ENCODE measurements at regions not wholly inside any gene's neighbourhood (a gene's known extent, or its start where the extent isn't known, plus 50 kb on each side); places are given as distances from the start of the nearest gene placed in this dataset.
"Not testable (repeated sequence)": the region's sequence is repeated elsewhere in the genome, so short reads cannot be mapped to it uniquely, and the experiment has no call there.

DNA sequence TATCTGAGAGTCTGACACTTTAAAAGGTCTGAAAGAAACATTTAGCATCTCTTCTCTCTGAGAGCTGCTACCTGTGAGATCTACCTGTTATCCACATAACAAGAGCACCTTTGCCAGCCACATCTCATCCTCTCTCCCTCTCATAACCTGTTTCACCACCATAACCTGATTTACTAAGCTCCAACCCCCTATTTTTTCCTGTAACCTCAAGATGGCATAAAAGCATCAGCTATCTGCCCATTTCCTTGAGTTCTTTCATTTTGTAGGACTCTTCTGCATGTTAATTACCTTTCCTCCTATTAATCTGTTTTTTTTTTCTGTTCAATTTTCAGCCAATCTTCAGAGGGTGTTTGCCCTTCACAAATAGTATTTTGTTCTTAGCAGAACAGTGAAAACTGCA lies 136.5 kb upstream of the KCNK1 start:
- DNase-seq: no peak

DNA sequence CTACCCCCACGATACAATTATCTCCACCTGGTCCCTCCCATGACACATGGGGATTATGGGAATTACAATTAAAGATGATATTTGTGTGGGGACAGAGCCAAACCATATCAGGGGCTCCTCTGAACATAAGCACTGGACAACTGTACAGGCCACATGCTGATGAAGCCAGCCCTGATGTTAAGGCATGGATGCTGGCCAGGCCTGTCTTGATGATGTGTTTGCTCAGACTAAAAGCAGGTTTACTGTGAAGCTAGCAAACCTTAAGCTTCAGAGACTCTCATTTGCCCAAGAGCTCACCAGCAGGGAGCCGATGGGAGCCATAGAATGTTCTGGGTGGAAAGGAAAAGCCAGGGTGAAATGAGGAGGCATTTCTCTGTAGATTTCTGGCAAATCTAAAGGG lies 135.3 kb upstream of the KCNK1 start:
- DNase-seq: no peak

DNA sequence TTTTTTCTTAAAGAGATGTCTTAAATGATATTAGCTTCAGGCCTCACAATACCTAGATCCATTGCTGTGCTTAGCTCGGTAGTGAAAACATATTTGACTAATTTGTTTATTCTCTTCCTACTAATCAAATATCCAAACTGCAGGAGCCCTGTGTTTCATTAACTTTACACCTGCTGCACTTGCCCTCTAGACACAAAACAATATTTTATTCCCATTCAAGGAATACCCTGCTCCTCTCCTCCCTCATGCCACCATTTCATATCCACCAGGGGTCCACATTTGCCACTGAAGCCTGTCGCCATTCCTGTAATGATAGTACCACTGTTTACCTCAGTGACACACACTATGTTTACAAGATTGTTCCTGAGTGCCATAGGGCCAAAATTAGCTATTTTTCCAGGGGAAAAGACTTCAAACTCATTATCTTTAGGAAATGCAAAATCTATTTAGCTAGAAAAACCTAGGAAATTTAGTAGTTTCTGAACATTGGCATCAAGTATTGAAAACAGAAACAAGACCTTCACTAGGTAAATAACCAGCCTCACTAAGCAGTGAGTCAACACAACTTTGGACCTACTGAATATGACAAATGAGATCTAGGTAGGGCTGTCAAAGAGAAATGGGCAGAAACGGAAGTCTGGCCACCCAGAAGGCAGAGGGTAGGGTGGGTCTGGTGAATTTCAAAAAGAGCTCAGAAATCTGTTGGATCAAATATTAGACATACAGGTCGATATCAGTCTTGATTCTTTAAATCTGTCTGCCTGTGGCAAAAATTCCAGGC lies 134.6 kb upstream of the KCNK1 start:
- DNase-seq: no peak

GRCh38 chr1:233480198-233480597 lies 133.7 kb upstream of the KCNK1 start:
- DNase-seq: no peak

- no peak for DNase-seq
Observed at GRCh38 chr1:233482388-233482787, 131.5 kb upstream of the KCNK1 start.

- DNase-seq: no peak
Observed at GRCh38 chr1:233485385-233485784, 128.5 kb upstream of the KCNK1 start.

DNA sequence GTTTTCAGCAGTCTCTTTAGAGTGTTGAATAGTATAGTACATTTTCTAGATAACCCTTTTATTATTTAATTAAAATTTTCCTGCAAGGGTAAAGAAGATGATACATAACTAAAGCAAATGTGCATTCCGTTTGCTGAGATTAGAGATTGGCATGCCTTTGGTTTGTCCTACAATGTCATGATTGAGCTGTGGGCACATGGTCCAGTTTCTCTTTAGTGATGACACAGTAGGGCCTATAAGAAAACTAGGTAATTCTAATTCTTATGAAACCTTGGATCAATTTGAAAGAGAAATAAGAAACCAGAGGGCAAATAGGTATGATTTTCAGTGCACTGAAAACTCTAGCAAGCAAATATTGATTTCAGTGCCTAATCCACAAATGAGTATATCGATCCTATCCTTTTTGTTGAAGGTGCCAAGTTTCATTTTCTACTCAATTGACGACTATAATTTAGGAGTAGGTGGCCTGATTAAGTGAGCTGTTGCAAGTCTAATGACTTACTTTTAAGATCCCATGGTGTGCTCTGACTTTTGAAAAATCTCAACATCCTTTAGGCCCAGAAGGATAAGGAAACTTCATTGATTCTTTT lies 128.0 kb upstream of the KCNK1 start:
- no peak for DNase-seq

DNA sequence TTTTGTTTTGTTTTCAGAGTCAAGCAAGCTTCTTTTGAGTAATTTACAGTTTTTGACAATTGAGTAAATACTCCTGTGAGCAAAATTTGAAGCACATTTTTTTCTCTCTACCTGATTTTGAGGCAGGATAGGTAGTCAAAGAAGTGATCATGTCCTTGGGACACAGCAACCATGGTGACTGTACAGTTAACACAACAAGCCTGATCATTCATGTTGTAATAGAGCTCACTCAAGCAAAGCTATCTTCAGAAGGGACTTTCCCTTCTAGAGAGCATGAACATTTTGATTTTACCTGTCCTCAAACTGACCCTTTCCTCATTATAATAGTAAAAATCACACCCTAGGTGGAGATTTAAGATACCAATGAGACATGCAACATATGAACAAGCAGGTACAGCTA lies 126.5 kb upstream of the KCNK1 start:
- DNase-seq: no peak

DNA sequence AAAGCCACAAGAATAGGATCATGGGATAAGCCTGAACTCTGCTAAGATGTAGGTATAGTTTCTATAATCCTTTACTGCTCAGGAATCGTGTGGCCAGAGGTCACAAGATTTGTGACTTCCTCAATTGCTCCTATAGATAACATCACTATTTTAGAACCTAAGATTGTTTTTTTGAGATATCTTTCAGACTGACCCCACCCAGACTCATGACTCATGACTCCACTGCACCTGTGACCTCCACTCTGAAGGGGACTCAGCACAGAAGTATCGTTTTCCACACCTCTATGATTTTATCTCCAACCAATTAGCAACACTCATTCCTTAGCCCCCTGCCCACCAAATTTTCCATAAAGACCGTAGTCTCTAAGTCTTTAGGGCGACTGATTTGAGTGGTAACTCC lies 124.5 kb upstream of the KCNK1 start:
- DNase-seq: no peak

DNA sequence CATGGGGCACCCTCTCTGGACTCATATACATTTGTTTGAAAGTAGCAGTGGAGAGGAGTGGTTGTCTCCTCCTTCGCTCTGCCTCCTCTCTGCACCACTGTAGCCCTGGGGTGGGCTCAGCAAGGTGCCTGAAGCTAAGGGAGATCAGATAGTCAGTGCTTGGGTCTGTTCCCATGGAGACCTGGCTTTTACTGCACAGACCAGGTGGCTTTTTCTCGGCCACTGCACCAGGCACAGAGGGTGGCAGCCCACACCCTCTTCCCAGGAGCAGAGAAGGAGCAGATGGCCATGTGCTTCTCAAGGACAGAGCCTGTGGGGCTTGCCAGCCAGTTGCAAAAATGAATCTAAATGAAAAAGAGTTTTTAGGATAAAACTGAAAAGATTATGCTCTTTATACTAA lies 123.4 kb upstream of the KCNK1 start:
- DNase-seq: no peak

- no peak for DNase-seq
Observed at GRCh38 chr1:233491953-233492620, 121.8 kb upstream of the KCNK1 start.

GRCh38 chr1:233496993-233497392 lies 116.9 kb upstream of the KCNK1 start:
- DNase-seq: no peak

- no peak for DNase-seq
Observed at GRCh38 chr1:233497679-233498078, 116.2 kb upstream of the KCNK1 start.

GRCh38 chr1:233500106-233500505 lies 113.8 kb upstream of the KCNK1 start:
- no peak for DNase-seq

- no peak for DNase-seq
Observed at GRCh38 chr1:233503366-233503954, 110.4 kb upstream of the KCNK1 start.

- DNase-seq: no peak
Observed at GRCh38 chr1:233505130-233505529, 108.8 kb upstream of the KCNK1 start.

DNA sequence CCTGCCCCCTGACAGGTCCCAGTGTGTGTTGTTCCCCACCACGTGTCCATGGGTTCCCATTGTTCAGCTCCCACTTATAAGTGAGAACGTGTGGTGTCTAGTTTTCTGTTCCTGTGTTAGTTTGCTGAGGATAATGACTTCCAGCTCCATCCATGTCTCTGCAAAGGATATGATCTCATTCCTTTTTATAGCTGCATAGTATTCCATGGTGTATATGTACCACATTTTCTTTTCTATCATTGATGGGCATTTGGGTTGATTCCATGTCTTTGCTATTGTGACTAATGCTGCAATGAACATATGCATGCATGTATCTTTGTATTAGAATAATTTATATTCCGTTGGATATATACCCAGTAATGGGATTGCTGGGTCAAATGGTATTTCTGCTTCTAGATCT lies 108.0 kb upstream of the KCNK1 start:
- not testable (repeated sequence) for DNase-seq

DNA sequence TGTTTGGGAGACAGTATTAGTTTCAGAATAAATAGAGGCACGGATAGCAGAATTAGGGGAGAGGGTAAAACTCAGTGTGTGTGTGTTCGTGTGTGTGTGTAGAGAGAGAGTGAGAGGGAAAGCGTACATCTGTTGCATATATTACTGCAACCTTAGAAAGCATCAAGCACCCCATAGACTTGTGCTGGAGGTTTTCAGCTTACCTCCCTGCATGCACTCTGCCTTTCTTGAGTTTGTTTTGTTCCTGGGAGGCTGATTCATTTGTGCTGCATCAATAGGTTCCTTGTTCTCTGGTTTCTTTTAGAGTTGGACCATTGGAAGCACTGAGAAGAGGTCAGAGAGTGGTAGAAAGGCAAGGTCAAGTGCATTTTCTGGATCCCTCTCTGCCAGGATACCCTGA lies 104.4 kb upstream of the KCNK1 start:
- DNase-seq: no peak

DNA sequence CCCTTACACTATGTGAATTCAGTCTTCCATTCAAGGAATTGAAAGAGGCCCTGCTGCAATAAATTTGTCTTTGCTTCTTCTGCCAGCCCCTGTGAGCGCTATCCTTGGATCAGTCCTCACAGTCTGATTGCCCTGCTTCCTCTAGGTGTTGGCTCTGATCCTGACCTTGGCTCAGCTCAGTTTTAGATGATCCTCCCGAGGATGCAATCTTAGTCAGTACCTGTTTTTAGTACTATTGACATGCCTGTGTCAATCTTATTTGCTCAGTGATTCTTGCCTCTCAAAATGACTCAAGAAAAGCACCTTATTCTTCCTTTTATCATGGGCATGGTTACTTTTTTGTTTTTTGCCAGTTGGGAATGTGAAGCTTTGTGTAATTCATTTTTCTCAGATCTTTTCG lies 101.4 kb upstream of the KCNK1 start:
- DNase-seq: no peak

- DNase-seq: no peak
Observed at GRCh38 chr1:233513431-233513830, 100.5 kb upstream of the KCNK1 start.

- DNase-seq: no peak
Observed at GRCh38 chr1:233514946-233515391, 98.9 kb upstream of the KCNK1 start.

- DNase-seq: no peak
Observed at GRCh38 chr1:233516732-233517131, 97.2 kb upstream of the KCNK1 start.

GRCh38 chr1:233518344-233518743 lies 95.6 kb upstream of the KCNK1 start:
- peak; percentile 42 to 48 for DNase-seq
